MM.1S (cell line): ENCODE measurements at regions not wholly inside any gene's neighbourhood (a gene's known extent, or its start where the extent isn't known, plus 50 kb on each side); places are given as distances from the start of the nearest gene placed in this dataset.

Experiments used
- DNase-seq: peaks from one replicate; pipeline ENCODE4 v3.0.0-alpha.2; 2015
- H2AFZ ChIP-seq: fragments of 300-600 bp; sonication (generic); 2 replicates; pipeline ENCODE4 v1.6.0; 2016; ENCODE audit warnings: antibody characterized with exemption, low read length
- H3F3A ChIP-seq: fragments of 300-600 bp; sonication (generic); 2 replicates; pipeline ENCODE4 v1.6.1; 2016; ENCODE audit warnings: mild to moderate bottlenecking, antibody characterized with exemption, low read length, moderate library complexity, mixed read lengths; ENCODE audit not compliant: insufficient read depth
- H3K27ac ChIP-seq: fragments of 300-600 bp; sonication (generic); 2 replicates; pipeline ENCODE4 v1.5.1; 2016; ENCODE audit warnings: mild to moderate bottlenecking, low read length
- H3K27me3 ChIP-seq: fragments of 300-600 bp; sonication (generic); replicated peaks from 2 replicates; pipeline ENCODE4 v1.6.0; 2016; ENCODE audit warnings: low read length; ENCODE audit not compliant: insufficient read depth
- H3K36me3 ChIP-seq: fragments of 300-600 bp; sonication (generic); replicated peaks from 2 replicates; pipeline ENCODE4 v1.6.1; 2016; ENCODE audit warnings: mild to moderate bottlenecking, low read length, mixed read lengths; ENCODE audit not compliant: insufficient read depth
- H3K4me1 ChIP-seq: fragments of 300-600 bp; sonication (generic); 2 replicates; pipeline ENCODE4 v1.6.1; 2016; ENCODE audit warnings: low read length, mixed read lengths
- H3K4me2 ChIP-seq: fragments of 300-600 bp; sonication (generic); 2 replicates; pipeline ENCODE4 v1.6.0; 2016; ENCODE audit warnings: low read depth, low read length
- H3K4me3 ChIP-seq: fragments of 300-600 bp; sonication (generic); 2 replicates; pipeline ENCODE4 v1.5.1; 2016; ENCODE audit warnings: low read length, mixed read lengths
- H3K79me2 ChIP-seq: fragments of 300-600 bp; sonication (generic); 2 replicates; pipeline ENCODE4 v1.6.1; 2016; ENCODE audit warnings: mixed run types, low read length, mixed read lengths
- H3K9ac ChIP-seq: fragments of 300-600 bp; sonication (generic); 2 replicates; pipeline ENCODE4 v1.6.1; 2016; ENCODE audit warnings: low read length, mixed read lengths
- H3K9me2 ChIP-seq: fragments of 300-600 bp; sonication (generic); replicated peaks from 2 replicates; pipeline ENCODE4 v1.6.1; 2016; ENCODE audit warnings: mild to moderate bottlenecking, low read length, mixed read lengths; ENCODE audit not compliant: insufficient read depth
- H3K9me3 ChIP-seq: fragments of 300-600 bp; sonication (generic); replicated peaks from 2 replicates; pipeline ENCODE4 v1.6.1; 2016; ENCODE audit warnings: mild to moderate bottlenecking, low read length, mixed read lengths; ENCODE audit not compliant: insufficient read depth
- H4K20me1 ChIP-seq: fragments of 300-600 bp; sonication (generic); 2 replicates; pipeline ENCODE4 v1.6.1; 2016; ENCODE audit warnings: mild to moderate bottlenecking, low read length, moderate library complexity, mixed read lengths; ENCODE audit not compliant: insufficient read depth
- CTCF ChIP-seq: fragments of 300-600 bp; sonication (generic); IDR thresholded peaks from 2 replicates; pipeline ENCODE4 v1.5.1; 2016; ENCODE audit warnings: antibody characterized with exemption, low read length, mixed read lengths
- EZH2 ChIP-seq: fragments of 300-600 bp; sonication (generic); optimal IDR thresholded peaks from 2 replicates; pipeline ENCODE3; 2017; ENCODE audit warnings: low read depth, mild to moderate bottlenecking, antibody characterized with exemption, low read length, mixed read lengths
- EZH2phosphoT487 ChIP-seq: fragments of 300-600 bp; sonication (generic); IDR thresholded peaks from 2 replicates; pipeline ENCODE4 v1.6.1; 2018; ENCODE audit warnings: antibody characterized with exemption, low read length

GRCh38 chr11:116207019-116207418, 565.8 kb downstream of the BUD13 start:
- H3K9ac ChIP-seq = no peak overlapping the region
- no peak overlapping the region for H2AFZ ChIP-seq
- H3K27me3 ChIP-seq = no peaks in the 10 kb centered on the region
- no peaks in the 10 kb centered on the region for H3K79me2 ChIP-seq
- H3F3A ChIP-seq = no peaks in the 10 kb centered on the region
- no peaks in the 10 kb centered on the region for H3K9me3 ChIP-seq
- H3K4me2 ChIP-seq = no peak overlapping the region
- no peak overlapping the region for H3K27ac ChIP-seq
- no peaks in the 10 kb centered on the region for H3K9me2 ChIP-seq
- no peaks in the 10 kb centered on the region for H3K4me1 ChIP-seq
- no peaks in the 10 kb centered on the region for H3K36me3 ChIP-seq
- no peak for DNase-seq
- H3K4me3 ChIP-seq = no peak overlapping the region
- H4K20me1 ChIP-seq = no peaks in the 10 kb centered on the region
- TF ChIP-seq EZH2phosphoT487 (no peak), CTCF (no peak), EZH2 (no peak)

- Histone ChIP-seq H2AFZ (no peak overlapping the region), H3K4me1 (no peaks in the 10 kb centered on the region), H3K27ac (no peak overlapping the region), H3K4me2 (no peak overlapping the region), H3K36me3 (no peaks in the 10 kb centered on the region), H3K9ac (no peak overlapping the region), H4K20me1 (no peaks in the 10 kb centered on the region), H3K4me3 (no peak overlapping the region), H3K9me3 (no peaks in the 10 kb centered on the region), H3K79me2 (no peaks in the 10 kb centered on the region), H3F3A (no peaks in the 10 kb centered on the region), H3K9me2 (no peaks in the 10 kb centered on the region), H3K27me3 (no peaks in the 10 kb centered on the region)
- TF ChIP-seq EZH2phosphoT487 (no peak), CTCF (no peak)
- DNase-seq = no peak
Measured at GRCh38 chr11:116202922-116203321, 569.9 kb downstream of the BUD13 start.

GRCh38 chr11:116200564-116200963, 572.2 kb downstream of the BUD13 start:
- no peaks in the 10 kb centered on the region for H3K79me2 ChIP-seq
- no peak for DNase-seq
- no peak overlapping the region for H3K4me3 ChIP-seq
- no peak overlapping the region for H3K4me2 ChIP-seq
- no peak overlapping the region for H2AFZ ChIP-seq
- no peaks in the 10 kb centered on the region for H4K20me1 ChIP-seq
- no peak overlapping the region for H3K27ac ChIP-seq
- H3K9me2 ChIP-seq = no peaks in the 10 kb centered on the region
- H3K36me3 ChIP-seq = no peaks in the 10 kb centered on the region
- no peaks in the 10 kb centered on the region for H3F3A ChIP-seq
- no peaks in the 10 kb centered on the region for H3K9me3 ChIP-seq
- no peaks in the 10 kb centered on the region for H3K27me3 ChIP-seq
- H3K4me1 ChIP-seq = no peaks in the 10 kb centered on the region
- no peak overlapping the region for H3K9ac ChIP-seq
- no peak for TF ChIP-seq EZH2
- no peak for TF ChIP-seq EZH2phosphoT487
- TF ChIP-seq CTCF = no peak
